NCI-H82 treated with DMSO at 0.1 percent for 48 hours (cell line): ENCODE measurements at regions not wholly inside any gene's neighbourhood (a gene's known extent, or its start where the extent isn't known, plus 50 kb on each side); places are given as distances from the start of the nearest gene placed in this dataset.

Source experiments
- DNase-seq: peaks from one replicate; lab custom pipeline; 2025; ENCODE audit not compliant: unreplicated experiment; lab: John Stamatoyannopoulos, UW

DNA sequence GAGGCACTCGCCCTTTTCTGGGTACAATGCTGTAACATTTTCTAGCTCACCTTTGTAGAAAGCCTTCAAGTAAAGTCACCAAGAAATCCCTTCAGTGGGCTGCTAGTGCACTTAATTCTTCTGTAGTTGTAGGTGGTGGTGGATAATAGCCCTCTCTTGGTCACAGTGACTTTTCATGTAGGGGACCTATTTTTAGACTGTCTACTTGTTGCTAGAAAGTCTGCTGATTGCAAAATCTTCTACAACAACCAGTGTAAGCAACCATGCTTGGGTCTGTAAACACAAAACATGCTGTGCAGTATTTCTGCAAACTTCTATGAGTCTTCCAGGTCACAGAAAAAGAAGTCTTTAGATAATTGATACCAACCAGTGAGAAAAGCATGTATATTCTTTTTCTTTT, 55.6 kb downstream of the PBDC1 start:
- DNase-seq = no peak

GRCh38 chrX:76248901-76249300, 76.0 kb downstream of the PBDC1 start:
- no peak for DNase-seq

DNA sequence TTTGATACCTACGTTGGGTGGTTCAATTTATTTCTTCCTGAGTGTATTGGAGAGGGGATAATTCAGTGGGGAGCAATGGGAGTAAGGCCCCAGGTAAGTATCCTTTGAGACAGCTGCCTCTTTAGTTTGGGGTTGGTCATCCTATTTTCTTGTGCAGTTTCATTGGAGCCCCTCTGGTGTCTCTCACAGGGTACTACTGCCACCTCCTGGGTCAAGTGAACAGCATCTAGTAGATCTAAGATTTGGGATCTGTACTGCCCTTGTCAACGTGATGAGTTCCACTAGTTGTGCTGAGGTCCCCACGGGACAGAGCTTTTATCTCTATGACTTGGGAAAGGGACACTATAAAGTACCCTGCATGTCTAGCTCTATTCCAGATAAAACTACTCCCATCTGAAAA, 80.6 kb downstream of the PBDC1 start:
- peak; percentile 2 for DNase-seq

DNA sequence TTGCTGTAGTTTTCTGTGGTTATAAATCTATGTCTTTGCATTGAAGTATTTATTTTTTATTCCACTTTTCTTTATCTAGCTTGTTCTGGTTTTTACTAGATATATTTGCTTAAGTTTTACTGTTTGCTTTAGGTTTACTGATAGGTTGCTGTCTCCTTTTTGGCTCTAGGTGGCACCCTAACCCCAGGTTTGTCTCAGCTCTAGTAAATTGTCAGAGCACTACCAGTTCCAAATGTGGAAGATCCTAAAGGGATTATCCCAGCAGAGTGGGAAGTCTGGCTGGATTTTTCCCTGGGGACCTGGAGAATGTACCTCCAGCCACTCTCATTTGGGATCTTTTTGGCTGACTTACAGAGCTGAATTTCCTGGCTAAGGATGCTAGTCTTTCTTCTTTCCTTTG, 106.1 kb downstream of the PBDC1 start:
- peak; percentile 77 for DNase-seq
